GM12878 (cell line): ENCODE measurements at regions not wholly inside any gene's neighbourhood (a gene's known extent, or its start where the extent isn't known, plus 50 kb on each side); places are given as distances from the start of the nearest gene placed in this dataset.
A peak's percentile ranks its signal among the peaks of the same experiment; 100 is the strongest.

Experiments used
- ATAC-seq: fragments of 200-7000 bp; cut with Tn5 transposase; 3 replicates; pipeline ENCODE4 v1.9.1; 2020; ENCODE audit warnings: mild to moderate bottlenecking, moderate library complexity
- BruUV-seq: library from RNA; stranded (reverse); fragments of 400-500 nt; replicated peaks from 2 replicates; lab custom pipeline; 2021; lab: Mats Ljungman, UMichigan
- CTCF ChIA-PET: fragments of 300-600 bp; sonication (Branson Sonifier 250); formaldehyde crosslinking; extraction: SDS; loops from one replicate; lab custom pipeline; 2021; ENCODE audit warnings: inconsistent platforms; lab: Yijun Ruan, JAX
- POLR2A ChIA-PET: fragments of 350-600 bp; formaldehyde crosslinking; extraction: SDS; loops from one replicate; lab custom pipeline; 2021; ENCODE audit warnings: inconsistent platforms; lab: Charles Lee
- RAD21 ChIA-PET: fragments of 300-600 bp; sonication (Branson Sonifier 250); formaldehyde crosslinking; loops from one replicate; lab custom pipeline; 2023; ENCODE audit warnings: antibody characterized with exemption; ENCODE audit not compliant: unreplicated experiment; lab: Charles Lee
- SMC1A ChIA-PET: fragments of 300-600 bp; sonication (Branson Sonifier 250); formaldehyde crosslinking; loops from one replicate; lab custom pipeline; 2023; ENCODE audit not compliant: unreplicated experiment, uncharacterized antibody; lab: Charles Lee
- DNase-seq: peaks from one replicate; pipeline ENCODE4 v3.0.0-alpha.2; 2011; ENCODE audit warnings: low read depth, low spot score
- FAIRE-seq: peaks from 3 replicates; lab custom pipeline; 2011; peaks lifted over from hg19 to GRCh38; lab: Jason Lieb, UNC
- H2AFZ ChIP-seq: 2 replicates; pipeline ENCODE4 v1.6.0; 2011; ENCODE audit warnings: low read depth, low read length, control low read depth; ENCODE audit not compliant: control insufficient read depth
- H3K27ac ChIP-seq: 2 replicates; pipeline ENCODE4 v1.5.1; 2011; ENCODE audit warnings: control low read depth; ENCODE audit not compliant: control insufficient read depth, insufficient read depth
- H3K27me3 ChIP-seq, 2 experiments: replicated peaks in 1 of 2; 2 replicates each; pipeline versions ENCODE4 v1.6.0 to v1.6.1; 2011; ENCODE audit warnings: low read length in 1 of 2; ENCODE audit not compliant: control insufficient read depth in 2 of 2, insufficient read depth in 2 of 2
- H3K36me3 ChIP-seq, 2 experiments: 2 replicates each; pipeline ENCODE4 v1.5.1; 2011; ENCODE audit warnings: low read length in 1 of 2; ENCODE audit not compliant: control insufficient read depth in 2 of 2, insufficient read depth in 2 of 2
- H3K4me1 ChIP-seq: 2 replicates; pipeline ENCODE4 v1.6.1; 2011; ENCODE audit warnings: mild to moderate bottlenecking, low read length, moderate library complexity, mixed read lengths; ENCODE audit not compliant: control insufficient read depth, insufficient read depth
- H3K4me2 ChIP-seq: 2 replicates; pipeline ENCODE4 v1.6.0; 2011; ENCODE audit warnings: control low read depth; ENCODE audit not compliant: control insufficient read depth, insufficient read depth
- H3K4me3 ChIP-seq: fragments of 200-600 bp; sonication (generic); 2 replicates; pipeline ENCODE4 v1.5.1; 2016
- H3K79me2 ChIP-seq: 2 replicates; pipeline ENCODE4 v1.6.0; 2011; ENCODE audit warnings: low read length; ENCODE audit not compliant: control insufficient read depth, insufficient read depth
- H3K9ac ChIP-seq: 2 replicates; pipeline ENCODE4 v1.8.0; 2011; ENCODE audit warnings: low read length, control low read depth, mixed read lengths; ENCODE audit not compliant: control insufficient read depth, insufficient read depth
- H3K9me3 ChIP-seq: replicated peaks from 3 replicates; pipeline ENCODE4 v1.5.1; 2011; ENCODE audit warnings: mild to moderate bottlenecking, low read length; ENCODE audit not compliant: control insufficient read depth, insufficient read depth
- H4K20me1 ChIP-seq: 2 replicates; pipeline ENCODE4 v1.6.0; 2011; ENCODE audit not compliant: control insufficient read depth, insufficient read depth
- NR2F1 ChIP-seq: fragments of 450-650 bp; conservative IDR thresholded peaks from 2 replicates; pipeline ENCODE4 v1.6.1; 2017; ENCODE audit warnings: mild to moderate bottlenecking
- RB1 ChIP-seq: fragments of 450-650 bp; formaldehyde crosslinking; IDR thresholded peaks from 2 replicates; pipeline ENCODE4 v1.6.1; 2017; ENCODE audit warnings: mild to moderate bottlenecking, borderline replicate concordance
- REST ChIP-seq: IDR thresholded peaks from 2 replicates; pipeline ENCODE4 v1.6.1; 2012; ENCODE audit warnings: mild to moderate bottlenecking, low read depth, low read length
- SRF ChIP-seq, 2 experiments: IDR thresholded peaks; 2 replicates each; pipeline ENCODE4 v1.6.1; 2011; ENCODE audit warnings: low read depth in 2 of 2, low read length in 2 of 2, mild to moderate bottlenecking in 1 of 2, moderate library complexity in 1 of 2
- WGBS: methylation state at CpG from one replicate; pipeline ENCODE4 v1.1.6; 2016; ENCODE audit warnings: low lambda C conversion rate; ENCODE audit not compliant: insufficient replicate concordance, insufficient coverage; ENCODE audit errors: missing lambda C conversion rate; 5-methylcytosine and 5-hydroxymethylcytosine counted together
- in situ Hi-C: fragments of 300-500 bp; cut with MboI; formaldehyde crosslinking; loops from 9 replicates; pipeline ENCODE4 v1.14.3; 2018; ENCODE audit warnings: mixed read lengths
- intact Hi-C: fragments of 100-400 bp; cut with micrococcal nuclease; formaldehyde crosslinking; loops from one replicate; pipeline ENCODE4 v1.14.2; 2022; ENCODE audit not compliant: unreplicated experiment

DNA sequence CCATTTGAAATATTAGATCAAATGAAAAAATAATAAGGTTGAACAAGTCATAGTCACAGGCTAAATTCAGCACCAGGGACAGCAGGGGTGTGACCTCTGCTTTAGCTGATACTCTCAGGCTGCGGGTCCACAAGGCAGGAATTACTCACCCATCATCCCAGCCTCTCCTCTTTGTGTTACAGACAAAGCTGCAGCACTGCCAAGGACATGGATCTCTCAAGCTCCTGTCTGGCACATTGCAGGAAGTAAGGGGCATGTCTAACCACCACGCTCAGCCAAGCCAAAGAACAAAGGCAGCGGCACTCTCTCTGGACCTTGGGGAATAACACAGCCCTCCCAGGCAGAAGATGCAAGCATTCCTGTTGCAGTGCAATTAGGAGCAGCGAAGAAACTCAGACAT lies 783.8 kb downstream of the VRK1 start:
- DNase-seq: no peak
- CTCF ChIA-PET: interaction anchor here (1.6 to 2.6 kb wide), 2 partner anchors 280 to 396 kb away, joined by 5 to 16 read pairs; no protein-coding TSS in a partner anchor
- H3K4me3 ChIP-seq: no peak overlapping the region
- no peaks in the 10 kb centered on the region for H3K27me3 ChIP-seq
- in situ Hi-C loops (no loop called here), intact Hi-C loops (loop anchor here (10.0 kb wide), 1 partner anchor 396 kb away; no protein-coding TSS in a partner anchor)
- RAD21 ChIA-PET: interaction anchor here (0.9 kb wide), 1 partner anchor 22 kb away, joined by 3 read pairs; no protein-coding TSS in a partner anchor
- no peak for FAIRE-seq
- H3K79me2 ChIP-seq: no peaks in the 10 kb centered on the region
- no peak overlapping the region for H3K27ac ChIP-seq
- no peak overlapping the region for H2AFZ ChIP-seq
- no TSS peak for BruUV-seq
- no peaks in the 10 kb centered on the region for H3K36me3 ChIP-seq
- ATAC-seq: no peak
- H3K4me2 ChIP-seq: no peak overlapping the region
- H4K20me1 ChIP-seq: no peaks in the 10 kb centered on the region
- WGBS: 27% methylated on average over 4 of the region's 4 CpGs
- SMC1A ChIA-PET: interaction anchor here (1.0 to 1.4 kb wide), 6 partner anchors 13 to 1686 kb away, joined by 3 to 4 read pairs (median 3); no protein-coding TSS in a partner anchor
- TF ChIP-seq SRF (IDR thresholded peaks at IDR 0.05; ENCODE audit: low read depth in 2 of 2, low read length in 2 of 2) (no peak), RB1 (no peak), REST (peak; percentile 92), NR2F1 (peak; percentile 51)
- no peak overlapping the region for H3K9ac ChIP-seq
- H3K9me3 ChIP-seq: no peaks in the 10 kb centered on the region
- no peaks in the 10 kb centered on the region for H3K4me1 ChIP-seq
- POLR2A ChIA-PET: no interaction called here
